Eye (tissue), 1 donor: ENCODE measurements at regions not wholly inside any gene's neighbourhood (a gene's known extent, or its start where the extent isn't known, plus 50 kb on each side); places are given as distances from the start of the nearest gene placed in this dataset.
A peak's percentile ranks its signal among the peaks of the same experiment; 100 is the strongest.

Experiments used
- DNase-seq: peaks from one replicate; pipeline ENCODE4 v3.0.0-alpha.2; 2015

DNA sequence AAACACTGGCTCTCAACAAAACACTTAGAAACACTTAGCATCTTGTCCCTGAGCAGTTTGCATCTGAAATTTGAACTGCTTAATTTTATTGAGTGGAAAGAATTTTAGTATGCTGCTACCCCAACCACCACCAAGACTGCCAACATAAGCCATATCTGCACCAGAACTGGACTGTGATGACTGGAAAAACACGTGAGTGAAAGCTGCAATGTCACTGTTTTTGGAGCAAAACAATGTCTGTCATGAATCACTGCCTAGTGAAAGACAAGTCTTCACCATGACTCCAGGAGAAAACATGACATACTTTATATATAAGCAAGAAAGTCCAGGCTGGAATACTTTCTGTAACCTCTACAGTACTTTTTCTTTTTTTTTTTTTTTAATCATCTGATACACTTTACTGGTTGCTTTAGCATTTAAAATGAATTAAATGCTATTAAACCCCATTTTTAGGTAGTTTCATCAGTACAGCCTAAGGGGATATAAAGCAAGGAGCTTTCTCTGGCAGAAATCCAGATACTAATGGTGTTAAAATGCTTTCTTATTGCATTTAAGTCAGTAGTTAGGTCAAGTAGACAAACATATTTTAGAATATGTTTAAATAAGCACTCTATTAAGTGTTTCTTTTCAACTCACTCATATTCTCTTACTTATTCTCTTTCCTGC lies 2129.4 kb upstream of the PIK3C3 start:
- DNase-seq = no peak

DNA sequence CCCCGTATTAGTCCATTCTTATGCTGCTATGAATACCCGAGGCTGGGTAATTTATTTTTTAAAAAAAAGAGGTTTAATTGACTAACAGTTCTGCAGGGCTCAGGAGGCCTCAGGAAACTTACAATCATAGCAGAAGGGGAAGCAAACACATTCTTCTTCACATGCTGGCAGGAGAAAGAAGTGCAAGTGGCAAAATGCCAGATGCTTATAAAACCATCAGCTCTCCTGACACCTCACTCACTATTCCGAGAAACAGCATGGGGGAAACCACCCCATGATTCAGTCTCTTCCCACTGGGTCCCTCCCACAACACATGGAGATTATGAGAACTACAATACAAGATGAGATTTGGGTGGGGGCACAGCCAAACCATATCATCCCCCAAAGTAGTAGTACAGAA lies 2148.5 kb upstream of the PIK3C3 start:
- no peak for DNase-seq

DNA sequence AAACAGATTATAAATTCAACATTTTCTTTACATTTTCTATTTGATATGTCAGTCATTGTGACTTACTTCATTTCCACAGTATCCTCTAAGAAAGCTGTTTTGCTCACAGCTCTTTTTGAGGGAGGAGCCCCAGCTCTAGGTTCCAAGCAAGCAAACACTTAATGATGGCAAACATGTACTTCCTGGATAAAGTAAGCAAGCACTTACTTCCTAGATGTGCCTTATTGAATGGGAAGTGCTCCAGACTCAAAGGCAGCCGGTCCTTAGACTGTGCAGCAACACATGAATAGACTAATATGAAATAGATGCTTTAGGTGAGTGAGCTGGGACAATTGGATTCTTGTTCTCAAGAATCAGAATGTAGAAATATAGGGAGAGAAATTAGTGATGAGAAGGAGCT lies 2149.8 kb upstream of the PIK3C3 start:
- no peak for DNase-seq

GRCh38 chr18:39802648-39803229 lies 2152.3 kb upstream of the PIK3C3 start:
- peak; percentile 17 for DNase-seq

- no peak for DNase-seq
These were observed 2153.2 kb upstream of the PIK3C3 start for GRCh38 chr18:39801848-39802247.

DNA sequence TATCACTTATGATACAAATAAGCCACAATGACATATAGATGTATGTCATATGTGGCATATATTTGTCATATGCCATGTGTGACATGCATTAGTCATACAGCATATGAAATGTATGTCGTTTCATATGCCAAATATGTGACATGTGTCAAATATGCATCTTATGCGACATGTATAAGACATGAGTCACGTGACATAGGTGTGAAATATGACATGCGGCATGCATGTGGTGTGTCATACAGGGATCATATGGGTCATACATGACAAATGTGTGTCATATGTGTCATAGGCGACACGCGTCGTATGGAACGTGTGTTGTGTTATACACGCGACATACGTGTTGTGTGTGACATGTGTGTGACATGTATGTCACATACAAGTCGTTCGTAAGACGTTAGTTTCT lies 2154.0 kb upstream of the PIK3C3 start:
- DNase-seq = peak; percentile 12

GRCh38 chr18:39799006-39799405 lies 2156.0 kb upstream of the PIK3C3 start:
- DNase-seq = peak; percentile 52

DNA sequence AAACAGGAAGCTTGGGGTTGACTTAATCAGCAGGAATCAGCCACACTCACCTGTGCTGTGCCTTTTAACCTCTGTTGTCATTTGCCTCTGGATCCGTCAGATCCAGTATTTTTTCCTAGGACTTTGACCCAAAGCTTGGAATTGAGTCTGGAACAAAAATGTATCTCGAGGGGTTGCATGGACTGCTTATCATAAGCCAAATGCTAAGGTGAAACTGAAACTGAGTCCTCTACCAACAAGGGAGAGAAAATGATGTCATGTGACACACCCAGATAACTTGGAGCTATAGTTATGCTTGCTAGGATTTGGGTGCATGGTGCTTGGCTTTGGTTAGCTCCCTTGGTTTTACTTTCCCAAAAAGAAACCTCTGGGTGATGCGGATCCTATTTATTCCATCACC lies 2158.6 kb upstream of the PIK3C3 start:
- DNase-seq = no peak

- DNase-seq = no peak
These were observed 2159.7 kb upstream of the PIK3C3 start for GRCh38 chr18:39795350-39795749.

GRCh38 chr18:39793609-39794008 lies 2161.4 kb upstream of the PIK3C3 start:
- no peak for DNase-seq

DNA sequence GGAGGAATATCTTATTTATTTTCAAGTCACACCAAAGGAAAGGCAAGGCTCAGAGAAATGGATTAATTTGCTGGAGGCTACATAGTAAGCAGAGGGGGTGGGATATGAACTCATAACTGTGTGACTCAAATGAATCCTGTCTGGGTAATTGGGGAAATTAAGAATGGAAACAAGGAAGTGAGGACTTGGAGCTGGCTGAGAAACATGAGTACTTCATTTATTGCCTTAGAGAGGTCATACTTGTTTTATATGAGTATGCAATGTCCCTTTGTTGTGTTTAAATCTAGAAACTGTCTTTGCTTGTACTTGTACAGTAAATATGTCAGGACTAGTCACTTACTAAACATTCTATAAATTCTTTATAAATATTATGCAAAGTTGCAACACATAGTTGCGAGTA lies 2166.7 kb upstream of the PIK3C3 start:
- no peak for DNase-seq

DNA sequence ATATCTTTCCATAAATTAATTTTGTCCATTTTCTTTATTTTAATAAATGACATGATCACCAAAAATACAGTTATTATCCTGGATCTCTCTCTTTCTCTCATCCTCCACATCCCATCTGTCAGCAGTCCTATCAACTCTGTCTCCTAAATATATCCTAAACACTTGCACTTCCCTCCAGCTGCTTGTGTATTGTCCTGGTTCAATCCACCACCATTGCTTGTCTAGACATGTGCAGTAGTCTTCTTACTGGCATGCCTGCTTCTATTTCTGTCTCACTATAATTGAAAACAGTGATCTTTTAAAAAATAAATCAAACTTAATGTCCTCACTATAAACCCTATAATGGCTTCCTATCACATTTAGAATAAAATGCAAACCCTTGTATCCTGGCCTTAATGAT lies 2168.6 kb upstream of the PIK3C3 start:
- no peak for DNase-seq

GRCh38 chr18:39784541-39784940 lies 2170.5 kb upstream of the PIK3C3 start:
- no peak for DNase-seq

GRCh38 chr18:39781565-39781964 lies 2173.5 kb upstream of the PIK3C3 start:
- DNase-seq = no peak

- DNase-seq = no peak
These were observed 2174.3 kb upstream of the PIK3C3 start for GRCh38 chr18:39780774-39781173.

GRCh38 chr18:39779926-39780325 lies 2175.1 kb upstream of the PIK3C3 start:
- DNase-seq = no peak

GRCh38 chr18:39776766-39777165 lies 2178.3 kb upstream of the PIK3C3 start:
- DNase-seq = no peak

- DNase-seq = no peak
These were observed 2180.0 kb upstream of the PIK3C3 start for GRCh38 chr18:39774957-39775598.

GRCh38 chr18:39773646-39774045 lies 2181.4 kb upstream of the PIK3C3 start:
- DNase-seq = no peak

DNA sequence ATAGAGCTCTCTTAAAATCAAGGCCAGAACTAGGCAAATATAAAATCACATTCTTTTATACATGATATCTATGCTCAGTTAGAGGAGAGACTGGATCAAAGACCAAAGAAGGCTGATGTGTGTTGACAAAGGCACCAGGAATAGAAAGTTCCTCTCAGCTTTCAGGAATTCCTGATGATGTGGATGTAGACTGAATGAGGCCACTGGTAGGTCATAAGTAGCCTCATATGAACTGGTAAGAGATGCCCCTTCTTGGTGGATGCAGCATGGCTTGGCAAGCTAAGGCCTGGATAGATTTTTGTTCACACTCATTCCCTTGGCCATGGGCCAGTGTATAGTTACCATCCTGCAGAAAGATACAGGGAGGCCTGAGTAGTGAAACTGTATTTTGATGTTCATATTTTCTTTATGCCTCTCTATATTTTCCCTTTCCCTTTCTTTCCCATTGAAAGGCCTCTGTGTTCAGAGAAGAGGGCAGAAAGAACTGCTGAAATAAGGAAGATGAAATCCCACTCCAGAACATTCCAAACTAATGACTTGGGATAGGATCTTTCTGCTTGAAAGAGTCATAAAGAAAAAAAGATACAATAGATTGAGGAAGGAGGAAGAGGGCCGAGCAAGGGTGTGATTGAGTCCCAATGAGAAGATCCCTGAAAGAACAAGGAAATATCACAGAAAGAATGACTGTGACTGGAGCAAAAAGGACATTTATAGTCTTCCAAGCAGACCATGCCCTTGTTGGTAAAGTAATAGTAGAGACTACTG lies 2182.7 kb upstream of the PIK3C3 start:
- DNase-seq = no peak

- no peak for DNase-seq
These were observed 2184.6 kb upstream of the PIK3C3 start for GRCh38 chr18:39770399-39770798.

DNA sequence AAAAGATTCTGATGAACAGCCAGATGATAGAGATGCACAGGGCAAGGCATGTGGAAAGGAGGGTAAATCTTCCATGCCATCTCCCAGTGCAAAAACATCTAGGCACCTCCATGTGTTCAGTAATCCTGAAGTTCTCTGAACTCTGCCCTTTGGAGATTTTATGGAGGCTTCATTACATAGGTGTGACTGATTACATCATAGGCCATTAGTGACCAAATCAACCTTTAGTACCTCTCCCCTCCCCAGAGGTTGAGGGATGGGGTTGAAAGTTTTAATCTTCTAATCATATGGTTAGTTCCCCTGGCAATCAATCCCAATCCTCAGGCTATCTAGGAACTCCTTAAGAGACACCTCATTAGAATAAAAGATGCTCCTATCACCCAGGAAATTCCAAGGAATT lies 2190.2 kb upstream of the PIK3C3 start:
- DNase-seq = no peak

GRCh38 chr18:39761273-39761672 lies 2193.8 kb upstream of the PIK3C3 start:
- DNase-seq = no peak

GRCh38 chr18:39759926-39760325 lies 2194.3 kb upstream of the CELF4 start:
- DNase-seq = no peak
